H1 (cell line): ENCODE measurements at regions not wholly inside any gene's neighbourhood (a gene's known extent, or its start where the extent isn't known, plus 50 kb on each side); places are given as distances from the start of the nearest gene placed in this dataset.

ENCODE experiments used
- CTBP2 ChIP-seq: IDR thresholded peaks from 2 replicates; pipeline ENCODE4 v1.7.0; 2011; ENCODE audit warnings: borderline replicate concordance, mild to moderate bottlenecking, moderate library complexity, mixed read lengths, low read length; ENCODE audit not compliant: insufficient read depth, insufficient read length
- RBBP5 ChIP-seq: IDR thresholded peaks from 2 replicates; pipeline ENCODE4 v1.7.1; 2012; ENCODE audit warnings: low read depth, mild to moderate bottlenecking, inconsistent platforms, low read length, moderate library complexity, borderline replicate concordance
- RXRA ChIP-seq: IDR thresholded peaks from 2 replicates; pipeline ENCODE4 v1.6.1; 2011; ENCODE audit warnings: low read depth, mild to moderate bottlenecking, low read length, moderate library complexity; ENCODE audit not compliant: insufficient read depth
- SP4 ChIP-seq: IDR thresholded peaks from 2 replicates; pipeline ENCODE4 v1.6.1; 2012; ENCODE audit warnings: low read length, inconsistent platforms

DNA sequence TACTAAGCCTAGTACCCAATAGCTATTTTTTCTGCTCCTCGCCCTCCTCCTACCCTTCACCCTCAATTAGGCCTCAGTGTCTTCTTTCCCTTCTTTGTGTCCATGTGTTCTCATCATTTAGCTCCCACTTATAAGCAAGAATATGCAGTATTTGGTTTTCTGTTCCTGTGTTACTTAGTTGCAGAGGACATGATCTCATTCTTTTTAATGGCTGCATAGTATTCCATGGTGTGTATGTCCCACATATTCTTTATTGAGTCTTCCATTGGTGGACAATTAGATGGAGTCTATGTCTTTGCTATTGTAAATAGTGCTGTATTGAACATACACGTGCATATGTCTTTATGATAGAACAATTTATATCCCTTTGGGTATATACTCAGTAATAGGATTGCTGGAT is 106.9 kb upstream of the NR5A2 start (continued):
- TF ChIP-seq CTBP2 = no peak
- no peak for TF ChIP-seq SP4
- no peak for TF ChIP-seq RXRA
- no peak for TF ChIP-seq RBBP5
